SHP77 treated with DMSO at 0.1 percent for 48 hours (cell line): ENCODE measurements at regions not wholly inside any gene's neighbourhood (a gene's known extent, or its start where the extent isn't known, plus 50 kb on each side); places are given as distances from the start of the nearest gene placed in this dataset.
A peak's percentile ranks its signal among the peaks of the same experiment; 100 is the strongest.

ENCODE experiments used
- DNase-seq: peaks from one replicate; lab custom pipeline; 2025; lab: John Stamatoyannopoulos, UW

- DNase-seq, result no peak
Measured at GRCh38 chr6:169846286-169847056, 95.0 kb downstream of the ERMARD start.

GRCh38 chr6:169845426-169846285 lies 94.2 kb downstream of the ERMARD start:
- no peak for DNase-seq

DNA sequence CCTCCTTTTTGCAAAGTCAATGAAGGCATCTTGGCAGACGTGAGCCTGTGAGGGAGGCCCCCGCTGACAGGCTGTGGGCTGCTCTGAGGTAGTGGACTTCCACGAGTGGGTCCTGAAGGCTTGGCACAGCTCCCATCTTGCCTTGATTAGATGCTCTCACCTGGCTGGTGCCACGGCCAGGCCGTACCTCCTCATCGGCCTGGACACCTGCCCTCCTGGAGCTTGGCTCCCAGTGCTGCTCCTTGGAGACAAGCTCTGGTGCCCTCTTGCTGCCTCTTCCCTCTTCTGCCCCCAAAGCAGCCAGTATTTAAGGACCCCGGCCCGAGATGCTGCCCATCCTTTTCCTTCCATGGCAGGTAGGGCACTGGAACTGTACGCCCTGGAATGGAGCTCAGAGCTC lies 93.5 kb downstream of the ERMARD start:
- no peak for DNase-seq

GRCh38 chr6:169843991-169844390 lies 92.6 kb downstream of the ERMARD start:
- DNase-seq, result no peak

DNA sequence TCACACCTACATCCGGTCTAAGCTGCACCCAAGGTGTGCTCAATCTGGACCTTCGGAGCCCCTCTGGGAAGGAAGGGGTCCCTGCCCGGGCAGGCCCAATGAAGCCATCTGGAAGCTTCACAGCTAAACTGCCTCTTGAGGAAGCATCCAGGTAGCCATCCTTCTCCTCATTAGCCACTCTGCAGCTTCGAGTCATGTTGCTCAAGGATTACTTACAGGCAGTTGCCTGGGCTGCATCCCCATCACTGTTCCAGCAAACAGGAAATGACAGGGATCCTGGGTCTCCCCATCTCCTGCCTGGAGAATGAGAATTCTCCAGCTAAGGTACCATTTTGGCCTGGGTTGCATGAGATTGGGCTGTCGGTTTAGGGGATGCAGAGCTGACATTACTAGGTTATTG lies 91.7 kb downstream of the ERMARD start:
- no peak for DNase-seq

- no peak for DNase-seq
Measured at GRCh38 chr6:169841907-169842606, 90.6 kb downstream of the ERMARD start.

- no peak for DNase-seq
Measured at GRCh38 chr6:169841251-169841650, 89.8 kb downstream of the ERMARD start.

DNA sequence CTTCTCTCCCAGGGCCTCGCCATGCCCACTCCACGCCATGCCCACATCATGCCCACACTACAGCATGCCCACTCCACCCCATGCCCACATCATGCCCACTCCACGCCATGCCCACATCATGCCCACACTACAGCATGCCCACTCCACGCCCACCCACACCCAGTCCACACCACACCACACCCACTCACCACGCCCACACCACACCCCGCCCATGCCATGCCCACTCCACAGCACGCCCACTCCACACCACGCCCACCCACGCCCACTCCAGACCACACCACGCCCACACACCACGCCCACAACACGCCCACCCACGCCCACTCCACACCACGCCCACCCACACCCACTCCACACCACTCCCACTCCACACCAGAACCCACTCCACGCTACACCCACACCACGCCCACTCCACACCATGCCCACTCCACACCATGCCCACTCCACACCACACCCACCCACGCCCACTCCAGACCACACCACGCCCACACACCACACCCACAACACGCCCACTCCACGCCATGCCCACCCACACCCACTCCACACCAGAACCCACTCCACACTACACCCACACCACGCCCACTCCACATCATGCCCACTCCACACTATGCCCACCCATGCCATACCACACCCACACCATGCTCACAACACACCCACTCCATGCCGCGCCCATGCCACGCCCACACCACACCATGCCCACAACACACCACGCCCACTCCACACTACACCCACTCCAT lies 88.6 kb downstream of the ERMARD start:
- no peak for DNase-seq

DNA sequence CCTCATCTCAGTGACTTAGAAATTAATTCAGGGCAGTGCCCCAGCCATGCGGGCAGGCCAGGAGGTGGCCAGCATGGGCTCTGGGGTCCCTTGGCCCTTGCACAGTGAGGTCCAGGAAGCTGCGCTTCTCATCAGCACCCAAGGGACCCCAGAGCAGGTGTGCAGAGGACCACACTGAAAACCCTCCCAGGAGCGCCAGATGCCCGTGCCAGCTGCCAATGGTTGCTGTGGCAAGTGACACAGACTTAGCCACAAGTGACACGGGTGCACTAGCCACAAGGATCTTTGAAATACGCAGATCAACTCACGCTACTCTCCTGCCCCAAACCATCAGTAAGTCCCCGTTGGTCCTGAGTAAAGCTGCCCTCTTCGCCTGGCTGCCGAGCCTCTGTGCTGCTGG lies 88.1 kb downstream of the ERMARD start:
- DNase-seq, result no peak

DNA sequence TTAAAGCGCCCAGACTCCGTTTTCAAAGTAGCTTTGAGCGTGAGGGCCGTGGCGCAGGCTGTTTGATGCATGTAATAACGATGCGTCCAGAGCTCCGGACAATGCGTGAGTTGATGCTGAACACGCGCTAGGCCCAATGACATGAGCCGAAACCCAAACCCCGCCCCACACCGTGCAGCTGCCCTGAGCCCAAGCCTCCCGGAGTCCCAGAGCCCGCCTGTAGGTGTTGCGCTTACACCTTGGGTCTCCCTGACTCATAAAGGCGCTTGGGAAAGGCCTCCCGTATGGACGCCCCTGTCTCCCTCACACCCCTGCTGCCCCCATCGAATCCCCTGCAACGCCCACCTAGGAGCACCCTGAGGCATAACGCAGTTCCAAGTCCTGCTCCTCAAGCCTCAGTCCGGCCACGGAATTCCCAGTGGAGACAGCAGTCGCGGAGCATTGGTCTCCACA lies 87.6 kb downstream of the ERMARD start:
- DNase-seq, result no peak

GRCh38 chr6:169838346-169839028 lies 87.1 kb downstream of the ERMARD start:
- DNase-seq, result no peak

- no peak for DNase-seq
Measured at GRCh38 chr6:169837529-169838250, 86.3 kb downstream of the ERMARD start.

- no peak for DNase-seq
Measured at GRCh38 chr6:169833258-169833794, 81.9 kb downstream of the ERMARD start.

GRCh38 chr6:169832247-169832948 lies 81.0 kb downstream of the ERMARD start:
- DNase-seq, result no peak

- DNase-seq, result peak; percentile 55
Measured at GRCh38 chr6:169831450-169832246, 80.2 kb downstream of the ERMARD start.
